HG03280 (cell line): ENCODE measurements at regions not wholly inside any gene's neighbourhood (a gene's known extent, or its start where the extent isn't known, plus 50 kb on each side); places are given as distances from the start of the nearest gene placed in this dataset.

Source experiments
- ATAC-seq: cut with Tn5 transposase; IDR thresholded peaks from one replicate; pipeline ENCODE4 v1.9.1; 2021; ENCODE audit warnings: mild to moderate bottlenecking, moderate library complexity; ENCODE audit not compliant: unreplicated experiment

- ATAC-seq, result no peak
These were observed 222.5 kb upstream of the DAPK1 start for GRCh38 chr9:87275047-87275725.

- ATAC-seq, result no peak
These were observed 221.3 kb upstream of the DAPK1 start for GRCh38 chr9:87276327-87276841.

- no peak for ATAC-seq
These were observed 220.8 kb upstream of the DAPK1 start for GRCh38 chr9:87276851-87277261.

GRCh38 chr9:87277346-87277745 lies 220.3 kb upstream of the DAPK1 start:
- no peak for ATAC-seq

- ATAC-seq, result no peak
These were observed 218.5 kb upstream of the DAPK1 start for GRCh38 chr9:87278971-87279733.

GRCh38 chr9:87280421-87280820 lies 217.2 kb upstream of the DAPK1 start:
- ATAC-seq, result no peak

- ATAC-seq, result no peak
These were observed 215.1 kb upstream of the DAPK1 start for GRCh38 chr9:87282538-87282937.

- ATAC-seq, result no peak
These were observed 214.1 kb upstream of the DAPK1 start for GRCh38 chr9:87283585-87283984.

- ATAC-seq, result no peak
These were observed 212.3 kb upstream of the DAPK1 start for GRCh38 chr9:87285183-87285850.

GRCh38 chr9:87286506-87286905 lies 211.2 kb upstream of the DAPK1 start:
- no peak for ATAC-seq

GRCh38 chr9:87290241-87291052 lies 207.2 kb upstream of the DAPK1 start:
- ATAC-seq, result no peak

- ATAC-seq, result no peak
These were observed 205.0 kb upstream of the DAPK1 start for GRCh38 chr9:87292449-87293191.

GRCh38 chr9:87294126-87294525 lies 203.5 kb upstream of the DAPK1 start:
- no peak for ATAC-seq

- ATAC-seq, result no peak
These were observed 196.8 kb upstream of the DAPK1 start for GRCh38 chr9:87300915-87301314.

GRCh38 chr9:87301371-87301770 lies 196.3 kb upstream of the DAPK1 start:
- ATAC-seq, result no peak

GRCh38 chr9:87305151-87305550 lies 192.5 kb upstream of the DAPK1 start:
- ATAC-seq, result no peak

GRCh38 chr9:87306006-87306405 lies 191.7 kb upstream of the DAPK1 start:
- ATAC-seq, result no peak

GRCh38 chr9:87307848-87308247 lies 189.8 kb upstream of the DAPK1 start:
- ATAC-seq, result no peak

GRCh38 chr9:87309236-87309635 lies 188.4 kb upstream of the DAPK1 start:
- no peak for ATAC-seq

- no peak for ATAC-seq
These were observed 186.7 kb upstream of the DAPK1 start for GRCh38 chr9:87310827-87311523.
